Endothelial cell of umbilical vein (primary cell): ENCODE measurements at regions not wholly inside any gene's neighbourhood (a gene's known extent, or its start where the extent isn't known, plus 50 kb on each side); places are given as distances from the start of the nearest gene placed in this dataset.

Source experiments
- BruUV-seq: library from RNA; stranded (reverse); fragments of 400-500 nt; replicated peaks from 2 replicates; lab custom pipeline; 2021; lab: Mats Ljungman, UMichigan
- CTCF ChIA-PET: fragments of 300-600, 350-600 bp; sonication (Branson Sonifier 250); formaldehyde crosslinking; loops from one replicate; lab custom pipeline; 2021; ENCODE audit warnings: antibody characterized with exemption, inconsistent platforms; lab: Charles Lee
- POLR2A ChIA-PET: fragments of 300-600, 350-600 bp; sonication (Branson Sonifier 250); formaldehyde crosslinking; loops from one replicate; lab custom pipeline; 2021; ENCODE audit warnings: antibody characterized with exemption, inconsistent platforms; lab: Charles Lee
- DNase-seq: peaks from one replicate; pipeline ENCODE4 v3.0.0-alpha.2; 2011; ENCODE audit warnings: low read depth, low spot score
- FAIRE-seq: peaks from 2 replicates; lab custom pipeline; 2011; peaks lifted over from hg19 to GRCh38; lab: Jason Lieb, UNC
- H2AFZ ChIP-seq: 2 replicates; pipeline ENCODE4 v1.6.0; 2012; ENCODE audit warnings: low read depth, low read length, control low read depth, inconsistent platforms
- H3K27ac ChIP-seq: 2 replicates; pipeline ENCODE4 v1.5.1; 2011; ENCODE audit warnings: low read depth, mild to moderate bottlenecking, control low read depth, low read length, moderate library complexity; ENCODE audit not compliant: insufficient read depth
- H3K27me3 ChIP-seq, 2 experiments: 2 replicates each; pipeline versions ENCODE4 v1.6.0 to v1.6.1; 2011; ENCODE audit warnings: low read length in 2 of 2, mixed read lengths in 1 of 2; ENCODE audit not compliant: control insufficient read depth in 2 of 2, insufficient read depth in 2 of 2
- H3K36me3 ChIP-seq, 2 experiments: 2 replicates in 1 of 2; 3 replicates in 1 of 2; pipeline ENCODE4 v1.5.1; 2011; ENCODE audit warnings: low read length in 2 of 2, mild to moderate bottlenecking in 1 of 2, moderate library complexity in 1 of 2; ENCODE audit not compliant: control insufficient read depth in 2 of 2, insufficient read depth in 2 of 2; ENCODE audit errors: extremely low read depth in 1 of 2
- H3K4me1 ChIP-seq: 3 replicates; pipeline ENCODE4 v1.5.1; 2011; ENCODE audit warnings: mild to moderate bottlenecking, low read length; ENCODE audit not compliant: control insufficient read depth, insufficient read depth; ENCODE audit errors: extremely low read depth
- H3K4me2 ChIP-seq: 2 replicates; pipeline ENCODE4 v1.6.1; 2011; ENCODE audit warnings: low read length, control low read depth, mixed read lengths; ENCODE audit not compliant: insufficient read depth
- H3K4me3 ChIP-seq, 3 experiments: fragments of 200-600 bp in 1 of 3; sonication (generic), shearing (Covaris generic) in 1 of 3; replicated peaks in 1 of 3; 2 replicates each; pipeline ENCODE4 v1.5.1; 2011 to 2016; ENCODE audit warnings: control low read depth in 3 of 3, low read length in 3 of 3, mild to moderate bottlenecking in 2 of 3, inconsistent platforms in 1 of 3, low read depth in 1 of 3, moderate library complexity in 1 of 3; ENCODE audit not compliant: insufficient read depth in 1 of 3
- H3K79me2 ChIP-seq: 2 replicates; pipeline ENCODE4 v1.6.0; 2012; ENCODE audit warnings: low read length, inconsistent platforms; ENCODE audit not compliant: control insufficient read depth, insufficient read depth
- H3K9ac ChIP-seq: replicated peaks from 2 replicates; pipeline ENCODE3; 2011; ENCODE audit warnings: low read length, control low read depth; ENCODE audit not compliant: insufficient read depth; ENCODE audit errors: extremely low read depth
- H3K9me1 ChIP-seq: replicated peaks from 3 replicates; pipeline ENCODE4 v1.6.0; 2011; ENCODE audit warnings: mild to moderate bottlenecking, low read length; ENCODE audit not compliant: control insufficient read depth, insufficient read depth; ENCODE audit errors: extremely low read depth
- H3K9me3 ChIP-seq: replicated peaks from 2 replicates; pipeline ENCODE4 v1.5.1; 2012; ENCODE audit warnings: low read length, inconsistent platforms; ENCODE audit not compliant: control insufficient read depth, insufficient read depth
- H4K20me1 ChIP-seq: replicated peaks from 2 replicates; pipeline ENCODE3; 2011; ENCODE audit warnings: mild to moderate bottlenecking, low read length; ENCODE audit not compliant: control insufficient read depth, insufficient read depth; ENCODE audit errors: extremely low read depth
- CTCF ChIP-seq, 2 donors: IDR thresholded peaks; 1 replicate in 1 of 2; 2 replicates in 1 of 2; pipeline ENCODE4 v1.5.1; 2011; ENCODE audit warnings: low read length in 2 of 2, mild to moderate bottlenecking in 2 of 2, moderate library complexity in 2 of 2, control low read depth in 1 of 2, inconsistent platforms in 1 of 2, low read depth in 1 of 2; ENCODE audit not compliant: insufficient read depth in 1 of 2; ENCODE audit errors: extremely low read depth in 1 of 2
- EZH2 ChIP-seq: IDR thresholded peaks from 2 replicates; pipeline ENCODE4 v1.6.1; 2012; ENCODE audit warnings: borderline replicate concordance, low read depth, mild to moderate bottlenecking, moderate library complexity, low read length, inconsistent platforms; ENCODE audit not compliant: severe bottlenecking
- FOS ChIP-seq: IDR thresholded peaks from 2 replicates; pipeline ENCODE4 v1.6.1; 2011; ENCODE audit warnings: mild to moderate bottlenecking, low read length, moderate library complexity, borderline replicate concordance; ENCODE audit not compliant: insufficient read depth
- GATA2 ChIP-seq: IDR thresholded peaks from 2 replicates; pipeline ENCODE4 v1.7.0; 2011; ENCODE audit warnings: low read depth, mild to moderate bottlenecking, moderate library complexity, mixed read lengths, low read length; ENCODE audit not compliant: insufficient read length, insufficient read depth
- JUN ChIP-seq: IDR thresholded peaks from 2 replicates; pipeline ENCODE4 v1.6.1; 2011; ENCODE audit warnings: borderline replicate concordance, low read depth; ENCODE audit not compliant: insufficient read length, insufficient read depth
- MAX ChIP-seq: IDR thresholded peaks from 2 replicates; pipeline ENCODE4 v1.6.1; 2011; ENCODE audit not compliant: insufficient read depth, insufficient read length
- MYC ChIP-seq: IDR thresholded peaks from one replicate; pipeline ENCODE4 v1.6.1; 2011; ENCODE audit warnings: mild to moderate bottlenecking, low read depth, low read length
- POLR2A ChIP-seq: IDR thresholded peaks from 2 replicates; pipeline ENCODE4 v1.6.1; 2012; ENCODE audit warnings: low read depth, mild to moderate bottlenecking, control low read depth, low read length
- POLR2AphosphoS5 ChIP-seq: IDR thresholded peaks from 2 replicates; pipeline ENCODE4 v1.6.1; 2012; ENCODE audit warnings: low read depth, mild to moderate bottlenecking, control low read depth, low read length, moderate library complexity; ENCODE audit not compliant: insufficient read depth
- dilution Hi-C: fragments of 300-500 bp; cut with MboI; formaldehyde crosslinking; loops from one replicate; pipeline ENCODE4 v1.15.0; 2019; ENCODE audit warnings: low sequenced_read_pairs; ENCODE audit not compliant: extremely low pct_ligation_motif_present
- intact Hi-C: fragments of 100-400 bp; cut with micrococcal nuclease; formaldehyde crosslinking; loops from one replicate; pipeline ENCODE4 v1.10.0; 2022

GRCh38 chr13:72567566-72567965 lies 159.9 kb downstream of the MZT1 start:
- H3K27me3 ChIP-seq, result no peaks in the 10 kb centered on the region
- dilution Hi-C loops, result no loop called here
- H3K4me3 ChIP-seq, result no peak overlapping the region
- TF ChIP-seq JUN, result no peak
- no peak for TF ChIP-seq MAX
- TF ChIP-seq FOS, result no peak
- no peak for TF ChIP-seq MYC
- TF ChIP-seq POLR2A, result no peak
- no peak for TF ChIP-seq CTCF (IDR thresholded peaks at IDR 0.05; ENCODE audit: extremely low read depth in 1 of 2, insufficient read depth in 1 of 2, low read depth in 1 of 2, low read length in 2 of 2)
- TF ChIP-seq EZH2, result no peak
- TF ChIP-seq POLR2AphosphoS5, result no peak
- no peak for TF ChIP-seq GATA2
- H3K9ac ChIP-seq, result no peak overlapping the region
- H3K4me2 ChIP-seq, result no peak overlapping the region
- H3K79me2 ChIP-seq, result no peaks in the 10 kb centered on the region
- H3K4me1 ChIP-seq, result no peaks in the 10 kb centered on the region
- H3K36me3 ChIP-seq, result no peaks in the 10 kb centered on the region
- no peaks in the 10 kb centered on the region for H3K9me1 ChIP-seq
- FAIRE-seq, result no peak
- DNase-seq, result no peak
- no TSS peak for BruUV-seq
- H3K27ac ChIP-seq, result no peak overlapping the region
- CTCF ChIA-PET, result interaction anchor here (1.2 to 2.3 kb wide), 4 partner anchors 11 to 1954 kb away, joined by 3 to 18 read pairs (median 12); no protein-coding TSS in a partner anchor
- no peaks in the 10 kb centered on the region for H4K20me1 ChIP-seq
- H2AFZ ChIP-seq, result no peak overlapping the region
- intact Hi-C loops, result loop anchor here (10.0 kb wide), 4 partner anchors 703 to 1953 kb away; partner anchors contain the start of gene DACH1
- H3K9me3 ChIP-seq, result no peaks in the 10 kb centered on the region
- POLR2A ChIA-PET, result no interaction called here
